Endothelial cell (in vitro differentiated cells): ENCODE measurements at regions not wholly inside any gene's neighbourhood (a gene's known extent, or its start where the extent isn't known, plus 50 kb on each side); places are given as distances from the start of the nearest gene placed in this dataset.

ENCODE experiments used
- DNase-seq: peaks from one replicate; pipeline ENCODE4 v3.0.0; 2021; ENCODE audit warnings: low spot score
- H3K27ac Mint-ChIP-seq: one replicate; pipeline ENCODE4 v1.8.0; 2021; ENCODE audit warnings: mixed read lengths, inconsistent platforms; ENCODE audit not compliant: unreplicated experiment
- H3K27me3 Mint-ChIP-seq: one replicate; pipeline ENCODE4 v1.8.0; 2021; ENCODE audit warnings: mild to moderate bottlenecking, moderate library complexity, mixed read lengths, inconsistent platforms; ENCODE audit not compliant: unreplicated experiment
- H3K36me3 Mint-ChIP-seq: one replicate; pipeline ENCODE4 v1.8.0; 2021; ENCODE audit warnings: mild to moderate bottlenecking, low read depth, mixed read lengths, inconsistent platforms; ENCODE audit not compliant: unreplicated experiment
- H3K4me1 Mint-ChIP-seq: one replicate; pipeline ENCODE4 v1.8.0; 2021; ENCODE audit warnings: mild to moderate bottlenecking, mixed read lengths, inconsistent platforms; ENCODE audit not compliant: unreplicated experiment
- H3K4me3 Mint-ChIP-seq: one replicate; pipeline ENCODE4 v1.8.0; 2021; ENCODE audit warnings: mild to moderate bottlenecking, mixed read lengths, inconsistent platforms; ENCODE audit not compliant: unreplicated experiment
- H3K9me3 Mint-ChIP-seq: one replicate; pipeline ENCODE4 v1.8.0; 2021; ENCODE audit warnings: mixed read lengths, inconsistent platforms; ENCODE audit not compliant: unreplicated experiment
- CTCF ChIP-seq: fragments of 200-600 bp; sonication (generic); IDR thresholded peaks from one replicate; pipeline ENCODE4 v1.5.0; 2021; ENCODE audit warnings: antibody characterized with exemption; ENCODE audit not compliant: unreplicated experiment

GRCh38 chr12:71018682-71019081 is 98.1 kb upstream of the PTPRR start:
- no peaks in the 10 kb centered on the region for H3K36me3 Mint-ChIP-seq
- H3K9me3 Mint-ChIP-seq, result no peaks in the 10 kb centered on the region

GRCh38 chr12:71014180-71014785 is 93.7 kb upstream of the PTPRR start:
- H3K9me3 Mint-ChIP-seq, result no peaks in the 10 kb centered on the region
- H3K27me3 Mint-ChIP-seq, result no peaks in the 10 kb centered on the region
- DNase-seq, result no peak
- no peaks in the 10 kb centered on the region for H3K36me3 Mint-ChIP-seq
- H3K4me3 Mint-ChIP-seq, result no peak overlapping the region
- peaks cover 22% of the 10 kb centered on the region for H3K4me1 Mint-ChIP-seq
- peak; percentile 54 for TF ChIP-seq CTCF
- H3K27ac Mint-ChIP-seq, result no peak overlapping the region

More at GRCh38 chr12:71018682-71019081, 98.1 kb upstream of the PTPRR start:
- Mint-ChIP-seq H3K4me1 (peaks cover 13% of the 10 kb centered on the region), H3K27ac (no peak overlapping the region), H3K4me3 (no peak overlapping the region), H3K27me3 (no peaks in the 10 kb centered on the region)
- TF ChIP-seq CTCF, result no peak
- DNase-seq, result no peak

- H3K4me1 Mint-ChIP-seq, result peaks cover 34% of the 10 kb centered on the region
- no peaks in the 10 kb centered on the region for H3K9me3 Mint-ChIP-seq
- peaks cover 1% of the 10 kb centered on the region for H3K27me3 Mint-ChIP-seq
- TF ChIP-seq CTCF, result no peak
- DNase-seq, result no peak
- H3K27ac Mint-ChIP-seq, result no peak overlapping the region
- H3K36me3 Mint-ChIP-seq, result no peaks in the 10 kb centered on the region
- no peak overlapping the region for H3K4me3 Mint-ChIP-seq
Observed at GRCh38 chr12:71011261-71011660, 90.7 kb upstream of the PTPRR start.

GRCh38 chr12:71010143-71010479 is 89.6 kb upstream of the PTPRR start:
- H3K4me3 Mint-ChIP-seq, result no peak overlapping the region
- H3K4me1 Mint-ChIP-seq, result peaks cover 41% of the 10 kb centered on the region
- H3K9me3 Mint-ChIP-seq, result no peaks in the 10 kb centered on the region
- TF ChIP-seq CTCF, result no peak
- H3K27ac Mint-ChIP-seq, result no peak overlapping the region
- H3K27me3 Mint-ChIP-seq, result peaks cover 1% of the 10 kb centered on the region
- no peak for DNase-seq
- H3K36me3 Mint-ChIP-seq, result no peaks in the 10 kb centered on the region

- no peak for TF ChIP-seq CTCF
- no peak overlapping the region for H3K4me3 Mint-ChIP-seq
- peaks cover 44% of the 10 kb centered on the region for H3K4me1 Mint-ChIP-seq
- H3K27ac Mint-ChIP-seq, result peak overlapping the region; percentile 3
- H3K36me3 Mint-ChIP-seq, result no peaks in the 10 kb centered on the region
- no peak for DNase-seq
- H3K9me3 Mint-ChIP-seq, result no peaks in the 10 kb centered on the region
- peaks cover 1% of the 10 kb centered on the region for H3K27me3 Mint-ChIP-seq
Observed at GRCh38 chr12:71009430-71010142, 89.0 kb upstream of the PTPRR start.
